ENCODE measurements at regions not wholly inside any gene's neighbourhood (a gene's known extent, or its start where the extent isn't known, plus 50 kb on each side); places are given as distances from the start of the nearest gene placed in this dataset.

DNA sequence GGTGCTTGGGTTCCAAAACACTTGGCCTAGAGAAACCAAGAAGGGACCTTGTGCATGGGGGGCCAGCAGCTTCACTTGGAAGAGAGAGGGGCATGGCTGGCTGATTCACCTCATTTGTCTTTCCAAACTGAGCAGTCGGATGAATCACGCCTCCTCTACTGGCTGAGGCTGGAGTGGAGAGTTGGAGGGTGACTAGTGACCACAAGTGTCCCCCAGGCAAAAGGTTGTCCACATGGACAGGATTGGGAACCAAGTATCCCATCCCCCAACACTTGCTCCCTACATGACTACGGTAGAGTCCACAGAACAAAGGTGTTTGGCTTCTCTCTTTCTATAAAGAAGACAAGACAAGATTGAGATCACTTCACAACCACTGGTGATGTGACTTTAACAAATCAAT lies 875.6 kb downstream of the QKI start:
- Histone ChIP-seq H3K4me1 (ENCODE audit: insufficient read depth, low read length) (no peaks in the 10 kb centered on the region), H3K27ac (ENCODE audit: low read depth, low read length) (no peak overlapping the region), H3K4me3 (ENCODE audit: insufficient read depth, low read depth, low read length) (no peak overlapping the region), H3K9me3 (ENCODE audit: insufficient read depth, low read depth, low read length) (no peaks in the 10 kb centered on the region), H2AFZ (ENCODE audit: low read depth, low read length) (no peak overlapping the region), H3K27me3 (ENCODE audit: insufficient read depth, low read length) (no peaks in the 10 kb centered on the region), H4K20me1 (ENCODE audit: insufficient read depth, low read length) (no peaks in the 10 kb centered on the region), H3K79me2 (ENCODE audit: insufficient read depth, low read length) (no peaks in the 10 kb centered on the region), H3K9ac (ENCODE audit: low read length) (no peak overlapping the region), H3K4me2 (ENCODE audit: low read length) (no peak overlapping the region), H3K36me3 (ENCODE audit: insufficient read depth, low read length) (no peaks in the 10 kb centered on the region)
- DNase-seq (ENCODE audit: low read depth) (no peak), FAIRE-seq (no peak)
- Mint-ChIP-seq H3K27ac (ENCODE audit: unreplicated experiment) (no peak overlapping the region), H3K4me3 (ENCODE audit: unreplicated experiment) (no peak overlapping the region), H3K36me3 (ENCODE audit: low read depth, unreplicated experiment) (no peaks in the 10 kb centered on the region), H3K9me3 (ENCODE audit: unreplicated experiment) (no peaks in the 10 kb centered on the region), H3K4me1 (ENCODE audit: low read depth, unreplicated experiment) (no peaks in the 10 kb centered on the region), H3K27me3 (ENCODE audit: low read depth, unreplicated experiment) (peaks cover 2% of the 10 kb centered on the region)
- TF ChIP-seq EZH2 (IDR thresholded peaks at IDR 0.05; ENCODE audit: insufficient read depth, low read length) = no peak
- no peak for TF ChIP-seq CTCF (IDR thresholded peaks at IDR 0.05; ENCODE audit: insufficient read depth, low read depth, low read length)

GRCh38 chr6:164286011-164286410 lies 871.5 kb downstream of the QKI start:
- H3K4me1 Mint-ChIP-seq (ENCODE audit: low read depth, unreplicated experiment) = no peaks in the 10 kb centered on the region
- no peaks in the 10 kb centered on the region for H3K4me1 ChIP-seq (ENCODE audit: insufficient read depth, low read length)
- no peaks in the 10 kb centered on the region for H3K27me3 Mint-ChIP-seq (ENCODE audit: low read depth, unreplicated experiment)
- H3K79me2 ChIP-seq (ENCODE audit: insufficient read depth, low read length) = no peaks in the 10 kb centered on the region
- no peak overlapping the region for H2AFZ ChIP-seq (ENCODE audit: low read depth, low read length)
- no peaks in the 10 kb centered on the region for H3K36me3 ChIP-seq (ENCODE audit: insufficient read depth, low read length)
- no peak overlapping the region for H3K9ac ChIP-seq (ENCODE audit: low read length)
- no peak overlapping the region for H3K4me3 ChIP-seq (ENCODE audit: insufficient read depth, low read depth, low read length)
- DNase-seq (ENCODE audit: low read depth) (peak; percentile 11), FAIRE-seq (no peak)
- no peaks in the 10 kb centered on the region for H3K9me3 Mint-ChIP-seq (ENCODE audit: unreplicated experiment)
- no peak overlapping the region for H3K4me3 Mint-ChIP-seq (ENCODE audit: unreplicated experiment)
- H3K9me3 ChIP-seq (ENCODE audit: insufficient read depth, low read depth, low read length) = no peaks in the 10 kb centered on the region
- H3K27ac Mint-ChIP-seq (ENCODE audit: unreplicated experiment) = no peak overlapping the region
- TF ChIP-seq CTCF (IDR thresholded peaks at IDR 0.05; ENCODE audit: insufficient read depth, low read depth, low read length) (no peak), EZH2 (IDR thresholded peaks at IDR 0.05; ENCODE audit: insufficient read depth, low read length) (no peak)
- H3K4me2 ChIP-seq (ENCODE audit: low read length) = no peak overlapping the region
- H3K36me3 Mint-ChIP-seq (ENCODE audit: low read depth, unreplicated experiment) = no peaks in the 10 kb centered on the region
- no peaks in the 10 kb centered on the region for H3K27me3 ChIP-seq (ENCODE audit: insufficient read depth, low read length)
- no peak overlapping the region for H3K27ac ChIP-seq (ENCODE audit: low read depth, low read length)
- no peaks in the 10 kb centered on the region for H4K20me1 ChIP-seq (ENCODE audit: insufficient read depth, low read length)

GRCh38 chr6:164283574-164283973 lies 869.1 kb downstream of the QKI start:
- no peak for FAIRE-seq
- H3K4me3 ChIP-seq (ENCODE audit: insufficient read depth, low read depth, low read length) = no peak overlapping the region
- H3K27ac ChIP-seq (ENCODE audit: low read depth, low read length) = no peak overlapping the region
- Mint-ChIP-seq H3K4me1 (ENCODE audit: low read depth, unreplicated experiment) (no peaks in the 10 kb centered on the region), H3K4me3 (ENCODE audit: unreplicated experiment) (no peak overlapping the region), H3K36me3 (ENCODE audit: low read depth, unreplicated experiment) (no peaks in the 10 kb centered on the region), H3K27me3 (ENCODE audit: low read depth, unreplicated experiment) (no peaks in the 10 kb centered on the region), H3K9me3 (ENCODE audit: unreplicated experiment) (peaks cover 2% of the 10 kb centered on the region), H3K27ac (ENCODE audit: unreplicated experiment) (no peak overlapping the region)
- no peaks in the 10 kb centered on the region for H3K4me1 ChIP-seq (ENCODE audit: insufficient read depth, low read length)
- no peak overlapping the region for H2AFZ ChIP-seq (ENCODE audit: low read depth, low read length)
- no peak overlapping the region for H3K4me2 ChIP-seq (ENCODE audit: low read length)
- H3K9me3 ChIP-seq (ENCODE audit: insufficient read depth, low read depth, low read length) = no peaks in the 10 kb centered on the region
- H4K20me1 ChIP-seq (ENCODE audit: insufficient read depth, low read length) = no peaks in the 10 kb centered on the region
- no peak overlapping the region for H3K9ac ChIP-seq (ENCODE audit: low read length)
- no peak for DNase-seq (ENCODE audit: low read depth)
- no peaks in the 10 kb centered on the region for H3K79me2 ChIP-seq (ENCODE audit: insufficient read depth, low read length)
- no peaks in the 10 kb centered on the region for H3K36me3 ChIP-seq (ENCODE audit: insufficient read depth, low read length)
- TF ChIP-seq EZH2 (IDR thresholded peaks at IDR 0.05; ENCODE audit: insufficient read depth, low read length) (no peak), CTCF (IDR thresholded peaks at IDR 0.05; ENCODE audit: insufficient read depth, low read depth, low read length) (no peak)
- H3K27me3 ChIP-seq (ENCODE audit: insufficient read depth, low read length) = no peaks in the 10 kb centered on the region
